ENCODE measurements at regions not wholly inside any gene's neighbourhood (a gene's known extent, or its start where the extent isn't known, plus 50 kb on each side); places are given as distances from the start of the nearest gene placed in this dataset.

GRCh38 chr6:1020133-1020532, 291.8 kb upstream of the FOXQ1 start:
- TF ChIP-seq REST (IDR thresholded peaks at IDR 0.05; ENCODE audit: insufficient read depth in 1 of 2, low read depth in 2 of 2, low read length in 2 of 2) (no peak), SIN3A (IDR thresholded peaks at IDR 0.05; ENCODE audit: borderline replicate concordance, insufficient read depth, low read length) (no peak), TAF1 (IDR thresholded peaks at IDR 0.05; ENCODE audit: borderline replicate concordance, insufficient read depth, low read length) (no peak), POLR2AphosphoS5 (IDR thresholded peaks at IDR 0.05; ENCODE audit: low read depth, low read length) (no peak), FOXP2 (optimal IDR thresholded peaks at IDR 0.05; ENCODE audit: borderline replicate concordance, extremely low read depth, extremely low read length, insufficient read depth) (no peak)

- TF ChIP-seq FOXP2 (optimal IDR thresholded peaks at IDR 0.05; ENCODE audit: borderline replicate concordance, extremely low read depth, extremely low read length, insufficient read depth), result no peak
- TF ChIP-seq SIN3A (IDR thresholded peaks at IDR 0.05; ENCODE audit: borderline replicate concordance, insufficient read depth, low read length), result no peak
- TF ChIP-seq REST (IDR thresholded peaks at IDR 0.05; ENCODE audit: insufficient read depth in 1 of 2, low read depth in 2 of 2, low read length in 2 of 2), result no peak
- TF ChIP-seq POLR2AphosphoS5 (IDR thresholded peaks at IDR 0.05; ENCODE audit: low read depth, low read length), result no peak
- TF ChIP-seq TAF1 (IDR thresholded peaks at IDR 0.05; ENCODE audit: borderline replicate concordance, insufficient read depth, low read length), result no peak
Observed at GRCh38 chr6:1018041-1018440, 293.9 kb upstream of the FOXQ1 start.

- TF ChIP-seq REST (IDR thresholded peaks at IDR 0.05; ENCODE audit: insufficient read depth in 1 of 2, low read depth in 2 of 2, low read length in 2 of 2), result no peak
- TF ChIP-seq SIN3A (IDR thresholded peaks at IDR 0.05; ENCODE audit: borderline replicate concordance, insufficient read depth, low read length), result no peak
- no peak for TF ChIP-seq FOXP2 (optimal IDR thresholded peaks at IDR 0.05; ENCODE audit: borderline replicate concordance, extremely low read depth, extremely low read length, insufficient read depth)
- TF ChIP-seq TAF1 (IDR thresholded peaks at IDR 0.05; ENCODE audit: borderline replicate concordance, insufficient read depth, low read length), result no peak
- no peak for TF ChIP-seq POLR2AphosphoS5 (IDR thresholded peaks at IDR 0.05; ENCODE audit: low read depth, low read length)
Observed at GRCh38 chr6:1016329-1017302, 295.3 kb upstream of the FOXQ1 start.

- TF ChIP-seq FOXP2 (optimal IDR thresholded peaks at IDR 0.05; ENCODE audit: borderline replicate concordance, extremely low read depth, extremely low read length, insufficient read depth), result no peak
- TF ChIP-seq POLR2AphosphoS5 (IDR thresholded peaks at IDR 0.05; ENCODE audit: low read depth, low read length), result no peak
- TF ChIP-seq REST (IDR thresholded peaks at IDR 0.05; ENCODE audit: insufficient read depth in 1 of 2, low read depth in 2 of 2, low read length in 2 of 2), result no peak
- TF ChIP-seq TAF1 (IDR thresholded peaks at IDR 0.05; ENCODE audit: borderline replicate concordance, insufficient read depth, low read length), result no peak
- TF ChIP-seq SIN3A (IDR thresholded peaks at IDR 0.05; ENCODE audit: borderline replicate concordance, insufficient read depth, low read length), result no peak
Observed at GRCh38 chr6:1015825-1016224, 296.1 kb upstream of the FOXQ1 start.
